Osteoblast (primary cell): ENCODE measurements at regions not wholly inside any gene's neighbourhood (a gene's known extent, or its start where the extent isn't known, plus 50 kb on each side); places are given as distances from the start of the nearest gene placed in this dataset.

Source experiments
- DNase-seq: peaks from one replicate; pipeline ENCODE4 v3.0.0; 2011; ENCODE audit warnings: low spot score, mixed read lengths; ENCODE audit not compliant: insufficient read length; ENCODE audit errors: missing footprints
- H2AFZ ChIP-seq: 2 replicates; pipeline ENCODE4 v1.6.0; 2011; ENCODE audit warnings: mild to moderate bottlenecking, low read length
- H3K27ac ChIP-seq: 2 replicates; pipeline ENCODE4 v1.5.1; 2011; ENCODE audit warnings: mild to moderate bottlenecking, low read depth, low read length, moderate library complexity
- H3K27me3 ChIP-seq: 2 replicates; pipeline ENCODE4 v1.6.0; 2012; ENCODE audit warnings: mild to moderate bottlenecking, control low read depth, inconsistent platforms, low read length, moderate library complexity; ENCODE audit not compliant: insufficient read depth
- H3K36me3 ChIP-seq: 2 replicates; pipeline ENCODE4 v1.5.1; 2011; ENCODE audit warnings: mild to moderate bottlenecking, low read length, control low read depth, moderate library complexity; ENCODE audit not compliant: insufficient read depth
- H3K4me1 ChIP-seq: 2 replicates; pipeline ENCODE4 v1.5.1; 2011; ENCODE audit warnings: mild to moderate bottlenecking, low read length, control low read depth, moderate library complexity; ENCODE audit not compliant: insufficient read depth
- H3K4me2 ChIP-seq: 2 replicates; pipeline ENCODE4 v1.6.0; 2011; ENCODE audit warnings: mild to moderate bottlenecking, low read length; ENCODE audit not compliant: insufficient read depth
- H3K4me3 ChIP-seq: fragments of 200-600 bp; sonication (generic); 3 replicates; pipeline ENCODE4 v1.5.1; 2012; ENCODE audit warnings: mild to moderate bottlenecking, low read length, inconsistent platforms; ENCODE audit not compliant: insufficient read depth
- H3K79me2 ChIP-seq: 2 replicates; pipeline ENCODE4 v1.6.0; 2012; ENCODE audit warnings: mild to moderate bottlenecking, low read length, control low read depth, inconsistent platforms; ENCODE audit not compliant: insufficient read depth
- H3K9me3 ChIP-seq: 2 replicates; pipeline ENCODE4 v1.5.1; 2011; ENCODE audit warnings: low read depth, low read length, control low read depth
- H4K20me1 ChIP-seq: 2 replicates; pipeline ENCODE4 v1.6.0; 2012; ENCODE audit warnings: mild to moderate bottlenecking, low read length, control low read depth; ENCODE audit not compliant: insufficient read depth
- TF ChIP-seq, protein P1 (sequence below): IDR thresholded peaks from 2 replicates; pipeline ENCODE4 v1.5.1; 2011; ENCODE audit warnings: mild to moderate bottlenecking, low read depth, low read length, moderate library complexity; ENCODE audit errors: extremely low read depth

DNA sequence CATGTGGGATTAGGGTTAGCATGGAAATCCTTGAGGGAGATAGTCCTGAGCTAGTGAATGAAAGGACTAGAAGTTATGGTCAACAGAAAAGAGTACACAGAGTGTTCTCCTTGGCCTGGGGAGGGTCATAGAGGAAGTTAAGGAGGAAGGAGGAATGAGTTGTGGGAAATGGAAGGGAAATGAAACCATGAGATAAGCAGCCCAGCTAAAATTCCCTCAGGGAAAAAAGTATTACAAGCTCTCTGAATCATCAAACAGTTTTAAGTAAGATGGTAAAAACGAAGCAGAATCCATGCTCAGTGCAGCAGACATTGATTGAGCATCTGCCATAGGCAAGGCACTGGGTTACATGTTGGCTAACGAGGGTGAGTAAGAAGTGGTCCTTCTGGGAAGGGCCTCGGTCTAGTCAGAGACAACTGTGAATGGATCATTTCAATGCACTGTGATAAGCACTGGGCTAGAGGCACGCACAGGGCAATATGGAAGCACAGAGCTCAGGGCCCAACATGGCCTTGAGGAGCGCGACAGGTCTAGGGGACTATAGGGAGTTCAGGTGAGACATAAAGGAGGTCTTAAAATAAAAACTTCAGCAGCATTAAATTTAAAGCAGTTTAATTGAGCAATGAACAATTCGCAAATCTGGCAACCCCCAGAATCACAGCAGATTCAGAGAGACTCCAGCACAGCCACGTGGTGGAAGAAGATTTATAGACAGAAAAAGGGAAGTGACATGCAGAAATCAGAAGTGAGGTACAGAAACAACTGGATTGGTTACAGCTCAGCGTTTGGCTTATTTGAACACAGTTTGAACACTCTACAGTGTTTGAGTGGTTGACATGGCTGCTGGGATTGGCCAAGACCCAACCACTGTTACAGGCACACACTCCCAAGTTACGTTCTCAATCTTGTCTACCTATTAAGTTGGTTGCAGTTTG, 219.5 kb downstream of the HLX start:
- H3K4me1 ChIP-seq = peaks cover 67% of the 10 kb centered on the region
- DNase-seq = no peak
- no peaks in the 10 kb centered on the region for H3K79me2 ChIP-seq
- H4K20me1 ChIP-seq = no peaks in the 10 kb centered on the region
- TF ChIP-seq, protein P1, sequence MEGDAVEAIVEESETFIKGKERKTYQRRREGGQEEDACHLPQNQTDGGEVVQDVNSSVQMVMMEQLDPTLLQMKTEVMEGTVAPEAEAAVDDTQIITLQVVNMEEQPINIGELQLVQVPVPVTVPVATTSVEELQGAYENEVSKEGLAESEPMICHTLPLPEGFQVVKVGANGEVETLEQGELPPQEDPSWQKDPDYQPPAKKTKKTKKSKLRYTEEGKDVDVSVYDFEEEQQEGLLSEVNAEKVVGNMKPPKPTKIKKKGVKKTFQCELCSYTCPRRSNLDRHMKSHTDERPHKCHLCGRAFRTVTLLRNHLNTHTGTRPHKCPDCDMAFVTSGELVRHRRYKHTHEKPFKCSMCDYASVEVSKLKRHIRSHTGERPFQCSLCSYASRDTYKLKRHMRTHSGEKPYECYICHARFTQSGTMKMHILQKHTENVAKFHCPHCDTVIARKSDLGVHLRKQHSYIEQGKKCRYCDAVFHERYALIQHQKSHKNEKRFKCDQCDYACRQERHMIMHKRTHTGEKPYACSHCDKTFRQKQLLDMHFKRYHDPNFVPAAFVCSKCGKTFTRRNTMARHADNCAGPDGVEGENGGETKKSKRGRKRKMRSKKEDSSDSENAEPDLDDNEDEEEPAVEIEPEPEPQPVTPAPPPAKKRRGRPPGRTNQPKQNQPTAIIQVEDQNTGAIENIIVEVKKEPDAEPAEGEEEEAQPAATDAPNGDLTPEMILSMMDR = no peak
- H3K27me3 ChIP-seq = no peaks in the 10 kb centered on the region
- peak overlapping the region; percentile 7 for H3K4me2 ChIP-seq
- H3K36me3 ChIP-seq = no peaks in the 10 kb centered on the region
- H3K9me3 ChIP-seq = no peaks in the 10 kb centered on the region
- H3K27ac ChIP-seq = peak overlapping the region; percentile 91
- peak overlapping the region; percentile 25 for H3K4me3 ChIP-seq
- no peak overlapping the region for H2AFZ ChIP-seq

DNA sequence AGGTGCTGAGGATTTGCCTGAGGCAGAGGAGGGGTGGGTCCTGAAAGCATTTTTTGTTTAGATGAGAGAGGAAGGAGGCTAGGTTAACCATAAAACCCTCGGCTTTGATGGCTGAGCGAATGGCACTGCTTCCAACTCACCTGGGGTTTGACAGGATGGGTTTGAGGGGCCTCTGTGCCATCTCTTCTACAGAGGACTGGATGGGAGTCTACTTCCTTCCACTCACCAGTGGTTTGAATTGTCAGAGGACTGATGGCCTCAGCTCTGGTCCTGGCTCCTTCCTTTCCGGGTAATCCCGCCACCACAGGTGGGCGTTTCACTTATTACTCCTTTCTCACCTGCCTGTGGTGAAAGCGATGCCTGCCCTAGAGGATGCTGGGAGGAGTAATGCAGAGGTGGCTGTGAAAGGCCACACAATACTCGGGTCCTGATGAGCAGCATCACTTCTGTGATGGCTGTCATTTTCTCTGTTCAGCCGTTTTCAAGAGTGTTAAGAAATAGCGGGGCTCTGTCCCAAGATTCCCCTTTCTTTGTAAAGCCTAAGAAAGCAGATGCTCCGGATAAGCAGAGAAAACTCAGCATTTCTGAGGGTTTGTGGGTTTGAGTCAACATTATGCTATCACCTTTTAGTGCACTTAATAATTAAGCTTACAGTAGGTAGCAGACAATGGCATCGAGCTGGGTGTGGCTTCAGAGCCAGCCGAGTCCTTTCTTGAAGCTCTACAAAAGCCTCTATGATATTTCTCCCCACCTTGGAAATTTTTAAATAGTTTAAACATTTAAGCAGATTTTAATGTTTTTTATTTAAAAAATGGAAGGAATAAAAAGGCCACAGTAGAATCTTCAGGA, 220.7 kb downstream of the HLX start:
- no peak overlapping the region for H3K4me2 ChIP-seq
- no peaks in the 10 kb centered on the region for H3K79me2 ChIP-seq
- no peaks in the 10 kb centered on the region for H3K9me3 ChIP-seq
- H3K36me3 ChIP-seq = no peaks in the 10 kb centered on the region
- no peaks in the 10 kb centered on the region for H4K20me1 ChIP-seq
- TF ChIP-seq, protein P1 = no peak
- H3K27ac ChIP-seq = peak overlapping the region; percentile 91
- H3K4me3 ChIP-seq = no peak overlapping the region
- no peak overlapping the region for H2AFZ ChIP-seq
- no peaks in the 10 kb centered on the region for H3K27me3 ChIP-seq
- peaks cover 58% of the 10 kb centered on the region for H3K4me1 ChIP-seq
- no peak for DNase-seq

DNA sequence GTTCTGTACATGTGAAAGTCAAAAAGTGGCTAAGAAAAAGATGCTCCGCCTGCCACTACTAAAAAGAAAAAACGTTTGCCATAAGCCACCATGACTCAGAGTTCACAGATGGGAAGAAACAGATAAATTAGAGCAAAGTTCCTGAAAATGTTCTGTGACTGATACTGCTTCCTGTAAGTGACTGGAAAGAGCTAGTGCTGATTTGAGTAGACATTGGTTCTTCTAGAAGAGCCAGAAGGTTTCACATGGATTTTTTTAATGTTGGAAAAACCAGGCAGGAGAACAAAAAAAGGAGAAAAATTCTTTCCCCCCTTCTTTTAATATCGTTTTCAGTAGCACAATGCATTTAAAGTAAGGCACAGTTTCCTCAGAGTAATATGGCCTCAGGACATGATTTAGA, 221.4 kb downstream of the HLX start:
- no peak overlapping the region for H3K4me3 ChIP-seq
- no peaks in the 10 kb centered on the region for H3K79me2 ChIP-seq
- no peaks in the 10 kb centered on the region for H3K9me3 ChIP-seq
- DNase-seq = peak; percentile 87
- peaks cover 58% of the 10 kb centered on the region for H3K4me1 ChIP-seq
- peak overlapping the region; percentile 91 for H3K27ac ChIP-seq
- TF ChIP-seq, protein P1 = no peak
- H4K20me1 ChIP-seq = no peaks in the 10 kb centered on the region
- no peak overlapping the region for H2AFZ ChIP-seq
- H3K4me2 ChIP-seq = peak overlapping the region; percentile 19
- no peaks in the 10 kb centered on the region for H3K36me3 ChIP-seq
- no peaks in the 10 kb centered on the region for H3K27me3 ChIP-seq
